Upper lobe of left lung (tissue), 4 donors: ENCODE measurements at regions not wholly inside any gene's neighbourhood (a gene's known extent, or its start where the extent isn't known, plus 50 kb on each side); places are given as distances from the start of the nearest gene placed in this dataset.

Experiments used
- CTCF ChIP-seq, 6 experiments: fragments of 450-650 bp in 4 of 6; fragments of 200-600 bp in 2 of 6; sonication (generic) in 2 of 6; IDR thresholded peaks; one replicate each; pipeline ENCODE4 v1.5.1; 2016 to 2019; ENCODE audit warnings: antibody characterized with exemption in 6 of 6
- EP300 ChIP-seq, 4 donors: sonication (generic); formaldehyde crosslinking; IDR thresholded peaks; one replicate each; pipeline ENCODE4 v1.5.1; 2017; ENCODE audit warnings: antibody characterized with exemption in 4 of 4, control low read depth in 2 of 4
- POLR2A ChIP-seq, 4 donors: fragments of 450-650 bp; IDR thresholded peaks; one replicate each; pipeline ENCODE4 v1.5.1; 2016 to 2017; ENCODE audit warnings: antibody characterized with exemption in 4 of 4, mild to moderate bottlenecking in 2 of 4
- POLR2AphosphoS5 ChIP-seq, 2 donors: sonication (generic); formaldehyde crosslinking; IDR thresholded peaks; one replicate each; pipeline ENCODE4 v1.5.1; 2017; ENCODE audit warnings: antibody characterized with exemption in 2 of 2

DNA sequence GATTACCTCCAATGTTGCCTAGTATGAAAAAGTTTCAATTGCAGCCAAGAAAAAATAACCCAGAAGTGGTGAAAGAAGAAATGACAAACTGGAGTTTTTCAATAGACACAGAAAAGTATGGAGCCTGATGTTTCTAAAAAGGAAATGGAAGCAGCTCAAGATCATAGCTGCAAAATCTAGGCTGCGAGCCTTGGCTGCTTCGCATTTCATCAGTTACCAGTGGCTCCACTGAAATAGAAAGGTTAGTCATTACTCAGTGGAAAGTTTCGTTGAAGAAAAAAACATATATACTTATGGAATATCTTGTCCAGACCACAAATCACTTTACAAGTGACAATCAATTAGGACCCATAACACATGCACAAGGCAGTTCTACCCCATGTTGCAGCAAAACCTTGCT, 206.8 kb upstream of the SOX9 start:
- TF ChIP-seq CTCF (IDR thresholded peaks at IDR 0.05) (no peak), POLR2A (IDR thresholded peaks at IDR 0.05) (no peak), EP300 (IDR thresholded peaks at IDR 0.05) (no peak), POLR2AphosphoS5 (IDR thresholded peaks at IDR 0.05) (no peak)
